NCI-H69 (cell line): ENCODE measurements at regions not wholly inside any gene's neighbourhood (a gene's known extent, or its start where the extent isn't known, plus 50 kb on each side); places are given as distances from the start of the nearest gene placed in this dataset.

Source experiments
- DNase-seq: peaks from one replicate; lab custom pipeline; 2025; lab: John Stamatoyannopoulos, UW

- no peak for DNase-seq
Measured at GRCh38 chr7:38002689-38003088, 82.2 kb downstream of the EPDR1 start.

GRCh38 chr7:38006559-38006958 is 86.1 kb downstream of the EPDR1 start:
- DNase-seq: no peak

DNA sequence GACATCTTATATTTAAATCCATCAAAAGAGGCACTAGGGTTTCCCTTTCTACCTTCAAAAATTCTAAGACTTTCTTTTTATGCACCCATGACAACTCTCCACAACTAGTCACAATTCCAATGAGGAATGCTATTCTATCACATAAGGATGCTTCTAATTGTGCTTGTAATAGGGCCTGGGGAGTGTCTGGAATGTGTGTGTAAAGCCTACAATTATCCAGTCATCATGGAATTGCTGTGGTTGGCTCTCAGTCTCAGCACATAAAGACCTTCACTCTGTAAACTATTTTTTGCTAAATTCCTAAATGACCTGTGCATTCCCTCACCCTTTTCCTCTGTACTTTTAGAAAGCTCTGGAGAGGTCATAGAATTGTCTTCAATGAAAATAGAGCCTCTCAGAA is 86.7 kb downstream of the EPDR1 start:
- DNase-seq: no peak

DNA sequence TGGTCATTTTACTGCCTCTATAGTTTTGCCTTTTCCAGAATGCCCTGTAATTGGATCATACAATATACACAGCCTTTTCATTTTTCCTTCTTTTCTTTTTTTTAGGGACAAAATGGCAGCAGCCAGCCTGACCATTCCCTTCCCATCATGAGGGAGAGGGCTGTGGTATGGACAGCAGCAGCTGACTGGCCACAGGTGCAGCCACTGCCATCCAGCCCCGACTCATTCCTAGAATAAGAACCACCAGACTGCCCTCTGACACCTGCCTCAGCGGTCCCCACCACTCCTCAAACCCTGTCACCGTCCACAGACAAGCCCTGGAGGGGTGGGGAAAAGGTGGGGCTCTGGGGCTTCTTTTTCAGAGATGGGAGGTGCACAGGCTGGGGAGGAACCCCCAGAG is 92.8 kb downstream of the EPDR1 start:
- no peak for DNase-seq

DNA sequence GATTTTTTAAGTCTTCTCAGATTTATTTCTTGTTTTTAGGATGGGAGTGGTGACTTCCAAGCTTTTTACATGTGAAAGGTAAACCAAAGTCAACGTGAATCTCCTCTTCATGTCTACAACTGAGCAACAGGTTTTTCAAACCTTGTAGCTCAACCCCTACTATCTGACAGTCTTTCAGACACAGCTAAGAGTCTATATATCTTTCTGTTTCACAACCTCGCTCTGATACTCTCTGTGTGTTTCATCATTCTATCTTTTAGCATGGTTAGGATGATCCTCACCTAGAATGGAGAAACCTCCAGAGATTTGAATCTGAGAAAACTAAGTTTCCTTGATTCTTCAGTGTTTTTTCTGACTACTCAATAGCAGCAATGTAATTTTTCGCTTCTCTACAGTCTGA is 96.1 kb downstream of the EPDR1 start:
- DNase-seq: no peak

- DNase-seq: no peak
Measured at GRCh38 chr7:38017320-38017719, 96.9 kb downstream of the EPDR1 start.

GRCh38 chr7:38020121-38020785 is 99.8 kb downstream of the EPDR1 start:
- no peak for DNase-seq

DNA sequence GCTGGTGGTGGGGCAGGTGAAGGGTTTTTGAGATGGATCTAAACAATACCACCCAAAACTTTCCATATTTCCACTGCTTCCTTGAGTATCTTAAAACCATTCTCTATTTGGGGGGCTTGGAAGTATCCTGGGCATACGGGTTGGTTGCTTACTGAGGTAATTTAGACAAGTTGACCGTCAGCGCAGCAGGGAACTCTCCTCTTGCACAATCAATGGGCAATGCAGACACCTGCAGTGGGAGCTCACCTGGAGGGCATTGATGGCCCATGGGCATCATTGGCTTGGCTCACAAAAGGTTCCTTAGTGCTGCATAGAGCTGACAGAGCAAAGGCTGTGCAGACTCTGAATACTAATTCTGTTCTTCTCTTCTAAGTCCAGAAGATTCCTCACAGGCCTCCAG is 101.5 kb downstream of the EPDR1 start:
- peak; percentile 3 for DNase-seq

DNA sequence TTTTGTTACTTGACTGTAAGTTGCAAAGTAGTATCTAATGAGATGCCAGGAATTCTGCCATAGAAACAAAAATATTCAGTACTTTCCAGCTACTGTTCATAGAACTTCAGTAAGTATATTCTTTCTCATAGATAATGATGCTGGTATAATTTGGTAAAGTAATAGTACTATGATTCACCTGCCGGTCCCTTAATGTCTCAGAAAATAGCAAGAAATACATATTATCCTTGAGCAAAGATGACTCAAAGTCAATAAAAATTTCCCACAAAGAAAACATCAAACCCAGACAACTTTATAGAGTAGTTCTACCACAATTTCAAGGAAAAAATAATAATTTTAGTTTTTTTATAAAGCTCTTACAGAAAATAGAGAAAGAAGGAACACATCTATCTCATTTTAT is 105.4 kb downstream of the EPDR1 start:
- DNase-seq: no peak

DNA sequence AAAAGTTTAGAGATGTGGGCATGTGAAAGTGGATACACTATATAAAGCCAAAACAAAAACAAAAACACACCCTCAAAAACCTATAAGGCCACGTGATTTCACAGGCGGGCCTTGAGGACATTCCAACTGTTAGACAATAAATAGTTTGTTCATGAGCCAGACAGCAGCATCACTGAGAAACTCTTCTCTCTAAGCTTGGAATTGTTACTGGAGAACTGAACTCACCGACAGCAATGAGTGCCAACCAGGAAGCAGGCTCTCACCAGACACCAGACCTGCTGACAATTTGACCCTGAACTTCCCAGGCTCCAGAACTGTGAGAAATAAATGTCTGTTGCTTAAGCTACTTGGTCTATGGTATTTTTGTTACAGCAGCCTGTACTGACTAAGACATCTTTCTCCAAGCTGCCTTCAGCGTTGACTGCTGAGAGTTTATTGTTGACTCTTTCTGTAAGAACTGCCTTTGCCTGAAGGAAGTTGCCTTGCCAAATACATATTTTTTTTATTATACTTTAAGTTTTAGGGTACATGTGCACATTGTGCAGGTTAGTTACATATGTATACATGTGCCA is 107.5 kb downstream of the EPDR1 start:
- no peak for DNase-seq

- no peak for DNase-seq
Measured at GRCh38 chr7:38034062-38034908, 113.8 kb downstream of the EPDR1 start.

- DNase-seq: no peak
Measured at GRCh38 chr7:38040831-38041230, 120.4 kb downstream of the EPDR1 start.

DNA sequence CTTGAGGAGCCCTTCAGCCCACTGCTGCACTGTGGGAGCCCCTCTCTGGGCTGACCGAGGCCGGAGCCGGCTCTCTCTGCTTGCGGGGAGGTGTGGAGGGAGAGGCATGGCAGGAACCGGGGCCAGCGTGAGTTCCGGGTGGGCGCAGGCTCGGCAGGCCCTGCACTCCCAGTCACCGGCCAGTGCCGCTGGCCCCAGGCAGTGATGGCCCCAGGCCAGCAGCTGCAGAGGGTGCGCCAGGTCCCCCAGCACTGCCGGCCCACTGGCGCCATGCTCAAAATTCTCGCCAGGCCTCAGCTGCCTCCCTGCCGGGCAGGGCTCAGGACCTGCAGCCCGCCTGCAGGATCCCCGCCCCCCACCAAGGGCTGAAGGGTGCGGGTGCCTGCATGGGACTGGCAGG is 128.4 kb upstream of the STARD3NL start:
- DNase-seq: no peak

DNA sequence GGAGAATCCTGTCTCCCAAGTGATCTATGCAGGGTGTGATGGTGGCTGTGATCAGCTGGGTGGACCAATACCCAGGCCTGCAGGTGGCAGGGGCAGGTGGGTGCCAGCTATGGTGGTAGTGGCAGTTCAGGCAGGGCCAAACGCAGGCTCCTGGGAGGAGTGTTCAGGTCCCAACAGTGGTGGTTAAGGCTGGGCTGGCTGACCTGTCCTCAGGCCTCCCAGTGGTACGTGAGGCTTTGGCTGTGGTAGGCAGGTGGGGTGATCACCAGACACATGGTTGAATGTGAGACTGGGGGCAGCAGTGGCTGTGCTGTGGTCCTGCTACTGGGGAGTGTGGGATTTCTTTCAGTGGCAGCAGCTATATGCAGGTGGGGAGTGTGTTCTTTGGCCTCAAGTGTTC is 126.7 kb upstream of the STARD3NL start:
- no peak for DNase-seq

GRCh38 chr7:38051786-38052185 is 126.3 kb upstream of the STARD3NL start:
- no peak for DNase-seq

GRCh38 chr7:38052786-38053185 is 125.3 kb upstream of the STARD3NL start:
- peak; percentile 63 for DNase-seq

GRCh38 chr7:38054199-38054598 is 123.8 kb upstream of the STARD3NL start:
- DNase-seq: peak; percentile 34

- DNase-seq: peak; percentile 18
Measured at GRCh38 chr7:38057829-38058228, 120.2 kb upstream of the STARD3NL start.

GRCh38 chr7:38060116-38060515 is 117.9 kb upstream of the STARD3NL start:
- no peak for DNase-seq

DNA sequence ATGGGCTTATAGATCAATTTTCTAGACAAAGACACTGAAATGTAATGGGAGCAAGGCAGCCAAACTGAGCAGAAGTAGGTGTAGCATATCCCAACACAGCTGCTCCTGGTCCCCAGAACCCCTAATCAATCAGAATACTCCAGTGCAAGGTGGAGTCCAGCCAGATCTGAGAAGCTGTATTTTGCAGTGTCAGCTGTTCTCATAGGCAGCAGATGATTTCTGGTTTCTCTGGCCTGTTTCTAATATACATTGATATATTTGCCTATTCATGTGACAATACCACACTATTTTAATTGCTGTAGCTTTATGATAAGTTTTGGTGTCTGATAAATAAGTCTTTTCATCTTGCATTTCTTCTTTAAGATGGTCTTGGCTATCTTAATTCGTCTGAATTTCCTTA is 117.4 kb upstream of the STARD3NL start:
- no peak for DNase-seq

GRCh38 chr7:38066391-38066790 is 111.7 kb upstream of the STARD3NL start:
- DNase-seq: no peak

GRCh38 chr7:38068461-38068860 is 109.6 kb upstream of the STARD3NL start:
- DNase-seq: no peak

GRCh38 chr7:38069052-38069451 is 109.0 kb upstream of the STARD3NL start:
- peak; percentile 35 for DNase-seq
